Kidney (tissue), 13 donors: ENCODE measurements at regions not wholly inside any gene's neighbourhood (a gene's known extent, or its start where the extent isn't known, plus 50 kb on each side); places are given as distances from the start of the nearest gene placed in this dataset.

Source experiments
- DNase-seq, 5 donors: peaks; one replicate each; pipeline ENCODE4 v3.0.0-alpha.2; 2013 to 2020
- FAIRE-seq: peaks from 2 replicates; lab custom pipeline; 2012; peaks lifted over from hg19 to GRCh38; lab: Jason Lieb, UNC
- H3K27ac ChIP-seq, 2 donors: one replicate each; pipeline ENCODE4 v1.7.0; 2013; ENCODE audit warnings: low read depth in 2 of 2, low read length in 2 of 2, inconsistent platforms in 1 of 2
- H3K27me3 ChIP-seq: one replicate; pipeline ENCODE4 v1.7.1; 2013; ENCODE audit warnings: low read length, inconsistent platforms; ENCODE audit not compliant: control insufficient read depth, insufficient read depth
- H3K36me3 ChIP-seq, 3 donors: one replicate each; pipeline versions ENCODE4 v1.7.0 to v1.7.1; 2013; ENCODE audit warnings: low read length in 3 of 3, control low read depth in 1 of 3, inconsistent platforms in 1 of 3; ENCODE audit not compliant: insufficient read depth in 3 of 3, control insufficient read depth in 2 of 3
- H3K4me1 ChIP-seq, 3 donors: one replicate each; pipeline versions ENCODE4 v1.7.0 to v1.7.1; 2013; ENCODE audit warnings: low read length in 3 of 3, inconsistent platforms in 1 of 3, low read depth in 1 of 3; ENCODE audit not compliant: control insufficient read depth in 2 of 3, insufficient read depth in 2 of 3
- H3K4me3 ChIP-seq, 3 donors: one replicate each; pipeline versions ENCODE4 v1.7.0 to v1.8.1; 2013; ENCODE audit warnings: low read length in 3 of 3, control low read depth in 1 of 3, inconsistent platforms in 1 of 3
- H3K9ac ChIP-seq, 3 donors: one replicate each; pipeline versions ENCODE4 v1.7.0 to v1.7.1; 2013; ENCODE audit warnings: low read length in 3 of 3, control low read depth in 1 of 3, inconsistent platforms in 1 of 3
- H3K9me3 ChIP-seq, 3 donors: one replicate each; pipeline versions ENCODE4 v1.7.0 to v1.7.1; 2013; ENCODE audit warnings: low read length in 3 of 3, control low read depth in 1 of 3, inconsistent platforms in 1 of 3; ENCODE audit not compliant: control insufficient read depth in 2 of 3, insufficient read depth in 1 of 3
- intact Hi-C: fragments of 100-400 bp; cut with DNase I; formaldehyde crosslinking; loops from one replicate; pipeline ENCODE4 v1.11.1; 2022
- TF ChIP-seq, protein P1 (sequence below): IDR thresholded peaks from 3 replicates; pipeline ENCODE4 v1.5.1; 2012; ENCODE audit warnings: mild to moderate bottlenecking, moderate library complexity, borderline replicate concordance; ENCODE audit not compliant: insufficient read depth; ENCODE audit errors: extremely low read depth
- donor health status: control.
- donor health status: control.
- donor health status: control.
- donor health status: control.
- donor health status: control.
- donor health status: DM: yes; HTN: yes; CAD: no.
- donor health status: Normal renal cell carcinoma (clear cell type).

GRCh38 chr11:121383716-121384115 lies 68.4 kb upstream of the SORL1 start:
- Histone ChIP-seq H3K27ac (no peak overlapping the region), H3K36me3 (no peaks in the 10 kb centered on the region), H3K4me1 (no peaks in the 10 kb centered on the region), H3K9me3 (no peaks in the 10 kb centered on the region), H3K27me3 (no peaks in the 10 kb centered on the region), H3K9ac (no peak overlapping the region), H3K4me3 (no peak overlapping the region)
- intact Hi-C loops: no loop called here
- no peak for DNase-seq
- FAIRE-seq: no peak
- TF ChIP-seq, protein P1, sequence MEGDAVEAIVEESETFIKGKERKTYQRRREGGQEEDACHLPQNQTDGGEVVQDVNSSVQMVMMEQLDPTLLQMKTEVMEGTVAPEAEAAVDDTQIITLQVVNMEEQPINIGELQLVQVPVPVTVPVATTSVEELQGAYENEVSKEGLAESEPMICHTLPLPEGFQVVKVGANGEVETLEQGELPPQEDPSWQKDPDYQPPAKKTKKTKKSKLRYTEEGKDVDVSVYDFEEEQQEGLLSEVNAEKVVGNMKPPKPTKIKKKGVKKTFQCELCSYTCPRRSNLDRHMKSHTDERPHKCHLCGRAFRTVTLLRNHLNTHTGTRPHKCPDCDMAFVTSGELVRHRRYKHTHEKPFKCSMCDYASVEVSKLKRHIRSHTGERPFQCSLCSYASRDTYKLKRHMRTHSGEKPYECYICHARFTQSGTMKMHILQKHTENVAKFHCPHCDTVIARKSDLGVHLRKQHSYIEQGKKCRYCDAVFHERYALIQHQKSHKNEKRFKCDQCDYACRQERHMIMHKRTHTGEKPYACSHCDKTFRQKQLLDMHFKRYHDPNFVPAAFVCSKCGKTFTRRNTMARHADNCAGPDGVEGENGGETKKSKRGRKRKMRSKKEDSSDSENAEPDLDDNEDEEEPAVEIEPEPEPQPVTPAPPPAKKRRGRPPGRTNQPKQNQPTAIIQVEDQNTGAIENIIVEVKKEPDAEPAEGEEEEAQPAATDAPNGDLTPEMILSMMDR: no peak

GRCh38 chr11:121385688-121386087 lies 66.4 kb upstream of the SORL1 start:
- Histone ChIP-seq H3K9me3 (no peaks in the 10 kb centered on the region), H3K4me1 (no peaks in the 10 kb centered on the region), H3K27me3 (no peaks in the 10 kb centered on the region), H3K4me3 (no peak overlapping the region), H3K27ac (no peak overlapping the region), H3K36me3 (no peaks in the 10 kb centered on the region), H3K9ac (no peak overlapping the region)
- no peak for FAIRE-seq
- no peak for DNase-seq
- TF ChIP-seq, protein P1: no peak
- intact Hi-C loops: no loop called here
